CD4-positive, alpha-beta T cell treated with Interleukin-2 at 100 ng/mL for 4 hours (primary cell): ENCODE measurements at regions not wholly inside any gene's neighbourhood (a gene's known extent, or its start where the extent isn't known, plus 50 kb on each side); places are given as distances from the start of the nearest gene placed in this dataset.
"Not testable (repeated sequence)": the region's sequence is repeated elsewhere in the genome, so short reads cannot be mapped to it uniquely, and the experiment has no call there.

Source experiments
- DNase-seq: peaks from one replicate; pipeline ENCODE4 v3.0.0-alpha.2; 2020; ENCODE audit warnings: low spot score

DNA sequence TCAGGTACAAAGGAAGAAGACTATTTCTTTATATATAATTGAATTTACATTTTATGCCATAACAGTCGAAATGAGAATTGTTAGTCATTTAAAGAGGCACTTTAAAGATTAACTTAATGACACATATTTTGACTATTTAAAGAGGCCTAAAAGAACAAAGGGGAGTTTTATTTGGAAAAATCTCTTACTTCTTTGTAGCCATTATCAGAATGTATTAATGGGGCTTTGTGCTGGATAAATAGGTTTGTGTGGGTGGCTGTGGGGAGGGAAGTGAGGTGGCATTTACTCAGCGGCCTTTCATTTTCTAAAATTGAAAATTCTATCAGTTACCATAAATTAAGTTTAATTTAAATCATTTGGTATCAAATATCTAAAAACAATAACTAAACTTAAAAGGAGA lies 462.2 kb upstream of the CXADR start:
- no peak for DNase-seq

GRCh38 chr21:17051054-17051453 lies 461.8 kb upstream of the CXADR start:
- DNase-seq = no peak

- DNase-seq = no peak
Observed at GRCh38 chr21:17053321-17053720, 459.5 kb upstream of the CXADR start.

- DNase-seq = no peak
Observed at GRCh38 chr21:17059936-17060335, 452.9 kb upstream of the CXADR start.

- no peak for DNase-seq
Observed at GRCh38 chr21:17066006-17066405, 446.8 kb upstream of the CXADR start.

DNA sequence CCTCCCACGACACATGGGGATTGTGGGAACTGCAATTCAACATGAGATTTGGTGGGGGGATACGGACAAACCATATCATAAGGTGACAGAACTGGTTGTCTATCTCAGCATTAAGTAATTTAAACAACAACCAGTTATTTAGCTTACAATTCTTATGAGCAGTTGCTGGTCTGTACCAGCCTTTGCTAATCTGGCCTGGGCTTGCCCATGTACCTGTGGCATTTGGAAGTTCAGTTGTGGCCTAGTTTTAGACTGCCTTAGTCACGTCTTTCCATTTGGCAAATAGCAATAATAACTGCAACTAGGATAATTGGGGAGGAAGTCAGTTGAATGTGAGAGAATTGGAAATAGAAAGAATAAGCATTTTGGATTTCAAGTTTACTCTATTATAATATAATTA lies 441.8 kb upstream of the CXADR start:
- DNase-seq = no peak

DNA sequence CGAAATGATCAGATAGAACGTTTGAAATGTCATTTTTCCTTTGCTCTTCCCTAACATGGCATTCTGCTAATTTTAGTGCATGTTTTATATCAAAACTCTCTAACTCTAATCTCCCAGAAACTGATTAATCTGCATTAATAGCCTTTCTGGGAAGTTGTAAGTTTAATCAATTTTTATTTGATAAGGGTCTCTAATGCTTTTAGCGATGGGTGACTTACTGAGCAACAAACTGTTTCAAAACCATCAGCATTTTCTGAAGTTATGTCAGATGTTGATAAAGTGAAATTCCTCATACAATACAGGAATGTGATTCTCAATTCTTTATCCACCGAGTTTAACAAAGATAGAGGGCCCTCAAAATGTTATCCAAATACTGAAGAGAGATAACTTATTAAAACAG lies 431.6 kb upstream of the CXADR start:
- DNase-seq = no peak

GRCh38 chr21:17082843-17083483 lies 429.9 kb upstream of the CXADR start:
- DNase-seq = no peak

DNA sequence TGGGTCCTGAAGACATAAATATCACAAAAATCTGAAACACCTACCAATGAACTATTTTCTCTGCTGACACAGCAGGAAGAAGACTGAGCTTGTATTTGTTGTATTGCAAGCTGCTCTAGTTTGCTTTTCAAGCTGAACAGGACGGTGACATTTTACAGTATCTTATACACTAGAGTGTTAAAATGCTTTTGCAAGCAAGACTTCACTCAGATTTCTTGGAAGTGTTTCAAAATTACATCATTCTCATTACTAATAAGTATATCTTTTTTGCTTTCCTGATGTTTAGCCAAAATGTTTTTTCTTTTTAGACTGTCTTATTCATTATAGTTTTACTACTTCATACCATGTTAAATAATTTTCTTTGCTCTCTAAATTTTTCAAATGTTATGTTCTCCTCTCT lies 427.1 kb upstream of the CXADR start:
- no peak for DNase-seq

GRCh38 chr21:17088500-17088899 lies 424.3 kb upstream of the CXADR start:
- no peak for DNase-seq

DNA sequence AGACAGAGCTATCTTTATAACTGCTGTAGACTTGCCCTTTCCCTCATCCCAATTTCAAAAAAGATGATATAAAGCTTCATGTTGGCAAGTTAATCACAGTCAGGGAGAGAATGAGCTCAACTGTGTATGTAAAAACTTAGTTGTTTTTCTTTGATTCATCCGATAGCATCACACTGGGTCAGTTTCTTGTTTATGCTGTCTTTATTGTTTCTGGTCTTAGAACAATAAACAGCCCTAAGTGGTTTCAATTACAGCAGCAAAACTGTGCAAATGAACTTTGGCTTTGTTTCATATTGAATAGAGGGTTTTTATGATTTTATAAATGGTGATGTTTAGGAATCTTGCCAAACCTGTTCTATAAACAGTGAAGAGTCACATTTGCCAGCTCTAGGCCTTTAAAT lies 423.8 kb upstream of the CXADR start:
- no peak for DNase-seq

GRCh38 chr21:17101696-17102095 lies 411.1 kb upstream of the CXADR start:
- DNase-seq = no peak

DNA sequence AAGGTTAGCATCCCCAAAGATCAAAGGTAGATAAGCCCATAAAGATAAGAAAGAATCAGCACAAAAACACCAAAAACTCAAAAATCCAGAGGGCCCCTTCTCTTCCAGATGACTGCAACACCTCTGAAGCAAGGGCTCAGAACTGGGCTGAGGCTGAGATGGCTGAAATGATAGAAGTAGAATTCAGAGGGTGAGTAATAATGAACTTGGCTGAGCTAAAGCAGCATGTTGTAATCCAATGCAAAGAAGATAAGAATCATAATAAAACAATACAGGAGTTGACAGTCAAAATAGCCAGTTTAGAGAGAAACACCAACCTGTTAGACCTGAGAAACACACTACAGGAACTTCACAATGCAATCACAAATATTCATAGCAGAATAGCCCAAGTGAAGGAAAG lies 406.9 kb upstream of the CXADR start:
- no peak for DNase-seq

GRCh38 chr21:17114045-17114444 lies 398.8 kb upstream of the CXADR start:
- no peak for DNase-seq

DNA sequence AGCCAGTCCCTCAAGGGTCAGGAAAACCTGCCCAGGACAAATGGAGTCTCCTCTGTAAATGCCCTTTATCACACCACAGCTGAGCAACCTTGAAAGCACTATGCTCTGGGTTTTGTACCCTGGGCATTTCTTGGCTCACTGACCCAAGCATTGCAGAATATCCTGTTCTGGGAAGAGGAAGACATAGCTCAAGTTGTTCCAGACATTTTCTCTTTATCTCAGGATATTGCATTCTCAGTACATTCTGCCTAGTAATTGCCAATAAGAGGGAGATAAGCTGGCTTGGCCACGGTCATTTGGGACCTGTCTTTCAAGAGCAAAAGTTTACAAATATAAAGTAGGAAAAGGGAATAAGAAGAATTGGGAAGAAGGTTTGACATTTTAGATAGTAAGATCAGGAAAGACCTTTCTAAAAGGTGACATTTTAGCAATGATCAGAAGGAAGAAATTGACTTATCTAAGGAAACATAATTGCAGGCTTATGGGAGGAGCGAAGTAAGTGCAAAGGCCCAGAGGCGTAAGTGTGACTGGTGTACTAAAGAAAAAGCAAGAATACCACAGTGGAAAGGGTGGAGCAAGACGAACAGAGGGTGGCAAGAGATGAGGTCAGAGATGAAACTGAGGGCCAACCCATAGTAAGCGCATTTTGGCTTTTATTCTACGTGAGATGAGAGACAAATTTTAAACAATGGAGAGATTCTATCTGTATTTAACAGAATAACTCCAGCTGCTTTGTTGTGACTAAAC lies 394.0 kb upstream of the CXADR start:
- DNase-seq = no peak

- no peak for DNase-seq
Observed at GRCh38 chr21:17119466-17120297, 393.2 kb upstream of the CXADR start.

GRCh38 chr21:17127395-17127794 lies 385.4 kb upstream of the CXADR start:
- DNase-seq = not testable (repeated sequence)

DNA sequence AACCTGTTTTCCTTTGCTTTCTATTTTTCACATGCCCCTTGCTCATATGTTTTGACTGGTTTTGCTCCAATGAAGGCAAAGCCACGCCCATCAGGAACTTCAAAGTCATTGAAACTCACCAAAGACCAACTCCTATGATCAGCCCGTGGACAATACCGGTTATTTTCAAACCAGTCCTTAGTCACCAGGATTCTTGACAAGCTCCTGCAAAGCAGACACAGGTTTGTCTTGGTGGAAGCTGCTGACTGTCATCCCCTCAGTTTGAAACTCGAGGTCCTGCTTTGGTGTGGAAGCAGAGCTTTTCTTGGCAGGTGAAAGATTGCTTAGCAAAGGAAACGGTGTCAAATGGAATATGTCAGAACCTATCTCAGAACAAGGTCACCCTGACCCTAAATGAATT lies 384.7 kb upstream of the CXADR start:
- DNase-seq = no peak

GRCh38 chr21:17139159-17139558 lies 373.7 kb upstream of the CXADR start:
- not testable (repeated sequence) for DNase-seq

DNA sequence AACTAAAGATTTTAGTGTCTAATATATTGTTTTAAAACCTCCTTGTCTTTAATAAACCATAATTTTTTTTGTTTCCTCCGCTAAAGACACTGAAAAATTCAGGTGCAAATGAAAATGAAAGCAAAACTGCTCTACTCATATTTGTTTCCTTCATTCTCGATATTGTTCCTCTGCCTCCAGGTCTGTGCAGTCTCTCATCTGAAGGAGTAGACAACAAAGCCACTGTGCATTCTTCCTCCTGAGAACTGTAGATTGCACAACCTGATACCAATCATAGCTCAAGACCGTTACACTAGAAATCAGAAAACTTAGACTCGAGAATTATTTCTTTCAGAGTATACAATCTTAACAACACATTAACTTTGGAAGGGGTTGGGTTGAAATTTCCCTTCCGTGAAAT lies 373.1 kb upstream of the CXADR start:
- no peak for DNase-seq

DNA sequence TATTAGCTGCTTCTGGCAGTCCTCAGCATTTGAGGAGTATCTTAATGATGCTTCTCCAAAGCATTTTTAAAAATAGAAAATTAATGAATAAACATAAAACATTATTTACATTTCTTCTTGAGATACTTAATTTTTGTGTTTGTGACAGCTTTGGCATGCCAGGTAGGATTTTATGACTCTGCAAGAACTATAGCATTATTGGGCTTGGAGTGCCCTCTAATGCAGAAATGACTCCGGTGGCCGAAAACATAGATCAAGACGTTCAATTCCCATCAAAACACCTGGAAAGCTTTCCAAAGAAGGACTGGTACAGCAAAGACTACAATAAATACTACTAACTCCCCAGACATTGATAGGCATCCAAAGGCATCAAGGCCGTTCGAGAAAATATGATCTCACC lies 366.4 kb upstream of the CXADR start:
- no peak for DNase-seq

- no peak for DNase-seq
Observed at GRCh38 chr21:17159697-17160096, 353.1 kb upstream of the CXADR start.

GRCh38 chr21:17185674-17186073 lies 327.2 kb upstream of the CXADR start:
- no peak for DNase-seq
